ENCODE measurements at regions not wholly inside any gene's neighbourhood (a gene's known extent, or its start where the extent isn't known, plus 50 kb on each side); places are given as distances from the start of the nearest gene placed in this dataset.

DNA sequence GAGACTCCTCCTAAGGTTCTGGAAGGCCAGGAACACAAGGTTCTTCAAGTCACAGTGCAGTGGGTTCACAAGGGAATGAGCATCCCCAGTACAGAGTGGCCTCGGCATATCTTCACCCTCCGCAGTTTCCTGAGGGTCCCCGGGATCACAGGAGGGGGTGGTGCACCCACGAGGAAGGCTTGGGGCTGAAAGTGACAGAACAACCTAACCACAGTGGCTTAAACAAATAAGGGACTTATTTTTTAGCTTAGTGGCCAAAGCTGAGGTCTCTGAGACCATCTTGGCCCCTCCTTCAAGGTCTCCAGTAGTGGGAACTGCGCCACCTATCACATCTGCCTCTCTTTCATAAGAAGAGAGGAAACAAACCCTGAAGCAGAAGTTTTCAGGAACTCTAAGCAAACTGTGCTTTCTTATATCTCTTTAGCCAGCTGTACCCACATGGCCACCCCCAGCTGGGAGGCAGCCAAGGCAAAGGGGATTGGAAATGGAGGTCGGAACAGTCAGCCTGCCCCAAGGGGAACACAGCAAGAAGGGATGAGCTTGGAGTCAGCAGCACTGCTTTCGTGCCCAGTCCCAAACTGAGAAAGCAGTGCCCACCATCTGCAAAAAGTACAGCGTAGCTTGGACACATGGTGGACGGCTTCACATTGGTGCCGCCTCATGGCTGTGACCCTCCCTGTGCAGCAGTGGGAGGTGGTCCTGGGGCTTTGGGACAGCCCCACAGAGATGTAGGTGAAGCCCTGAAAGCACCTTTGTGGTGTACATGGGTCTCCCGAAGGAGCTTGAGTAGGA, 260.0 kb upstream of the ID2 start:
- TF ChIP-seq ZNF274 (IDR thresholded peaks at IDR 0.05; ENCODE audit: low read length) (no peak), ZNF274 (tag by site-specific recombination; IDR thresholded peaks at IDR 0.05; ENCODE audit: borderline replicate concordance) (no peak), KLF16 (tag by site-specific recombination; IDR thresholded peaks at IDR 0.05) (no peak), ZNF19 (tag by site-specific recombination; IDR thresholded peaks at IDR 0.05; ENCODE audit: low read depth) (no peak), ZSCAN23 (tag by site-specific recombination; IDR thresholded peaks at IDR 0.05) (no peak)
- TF ChIP-seq, protein P1, sequence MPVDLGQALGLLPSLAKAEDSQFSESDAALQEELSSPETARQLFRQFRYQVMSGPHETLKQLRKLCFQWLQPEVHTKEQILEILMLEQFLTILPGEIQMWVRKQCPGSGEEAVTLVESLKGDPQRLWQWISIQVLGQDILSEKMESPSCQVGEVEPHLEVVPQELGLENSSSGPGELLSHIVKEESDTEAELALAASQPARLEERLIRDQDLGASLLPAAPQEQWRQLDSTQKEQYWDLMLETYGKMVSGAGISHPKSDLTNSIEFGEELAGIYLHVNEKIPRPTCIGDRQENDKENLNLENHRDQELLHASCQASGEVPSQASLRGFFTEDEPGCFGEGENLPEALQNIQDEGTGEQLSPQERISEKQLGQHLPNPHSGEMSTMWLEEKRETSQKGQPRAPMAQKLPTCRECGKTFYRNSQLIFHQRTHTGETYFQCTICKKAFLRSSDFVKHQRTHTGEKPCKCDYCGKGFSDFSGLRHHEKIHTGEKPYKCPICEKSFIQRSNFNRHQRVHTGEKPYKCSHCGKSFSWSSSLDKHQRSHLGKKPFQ (tag by site-specific recombination; IDR thresholded peaks at IDR 0.05), result no peak
